ENCODE measurements at regions not wholly inside any gene's neighbourhood (a gene's known extent, or its start where the extent isn't known, plus 50 kb on each side); places are given as distances from the start of the nearest gene placed in this dataset.

DNA sequence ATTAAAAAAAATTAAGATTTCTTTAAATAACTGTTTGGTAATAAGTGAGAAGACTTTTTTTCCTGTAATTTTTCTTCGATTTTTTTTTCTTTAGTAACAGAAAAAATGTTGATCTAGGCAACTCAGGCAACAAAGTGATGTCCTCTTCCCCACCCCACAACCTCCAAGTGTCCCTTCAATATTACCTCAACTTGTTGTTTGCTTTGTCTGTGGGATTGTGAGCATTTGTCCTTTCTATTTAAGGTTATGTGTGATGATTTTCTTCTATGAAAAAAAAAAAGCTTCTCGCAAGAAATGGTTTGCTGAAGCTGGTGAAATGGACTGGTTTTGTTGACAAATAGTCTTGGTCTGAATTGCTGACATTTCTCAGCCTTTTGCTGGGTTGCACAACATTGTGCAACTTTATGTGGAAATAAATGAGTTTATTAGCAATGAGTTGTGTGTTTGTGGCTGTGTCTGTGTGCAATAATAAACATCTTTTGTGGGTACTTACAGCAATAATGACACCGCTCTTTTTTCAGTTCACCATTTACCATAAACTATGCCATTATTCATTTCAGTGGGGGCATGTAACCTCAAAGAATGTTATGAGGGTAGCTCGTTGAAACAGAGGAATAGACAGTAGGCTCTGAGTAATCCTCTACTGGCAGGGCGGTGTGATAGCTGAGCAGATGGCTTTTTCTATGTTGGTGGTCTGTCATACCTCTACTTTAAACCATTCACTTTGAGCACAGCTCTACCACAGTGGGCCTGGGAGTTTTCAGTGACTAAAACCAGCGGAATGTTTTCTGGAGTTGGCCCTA lies 218.4 kb downstream of the HLX start:
- TF ChIP-seq, protein P1, sequence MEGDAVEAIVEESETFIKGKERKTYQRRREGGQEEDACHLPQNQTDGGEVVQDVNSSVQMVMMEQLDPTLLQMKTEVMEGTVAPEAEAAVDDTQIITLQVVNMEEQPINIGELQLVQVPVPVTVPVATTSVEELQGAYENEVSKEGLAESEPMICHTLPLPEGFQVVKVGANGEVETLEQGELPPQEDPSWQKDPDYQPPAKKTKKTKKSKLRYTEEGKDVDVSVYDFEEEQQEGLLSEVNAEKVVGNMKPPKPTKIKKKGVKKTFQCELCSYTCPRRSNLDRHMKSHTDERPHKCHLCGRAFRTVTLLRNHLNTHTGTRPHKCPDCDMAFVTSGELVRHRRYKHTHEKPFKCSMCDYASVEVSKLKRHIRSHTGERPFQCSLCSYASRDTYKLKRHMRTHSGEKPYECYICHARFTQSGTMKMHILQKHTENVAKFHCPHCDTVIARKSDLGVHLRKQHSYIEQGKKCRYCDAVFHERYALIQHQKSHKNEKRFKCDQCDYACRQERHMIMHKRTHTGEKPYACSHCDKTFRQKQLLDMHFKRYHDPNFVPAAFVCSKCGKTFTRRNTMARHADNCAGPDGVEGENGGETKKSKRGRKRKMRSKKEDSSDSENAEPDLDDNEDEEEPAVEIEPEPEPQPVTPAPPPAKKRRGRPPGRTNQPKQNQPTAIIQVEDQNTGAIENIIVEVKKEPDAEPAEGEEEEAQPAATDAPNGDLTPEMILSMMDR (IDR thresholded peaks at IDR 0.05; ENCODE audit: insufficient read depth, low read depth, low read length) = no peak

DNA sequence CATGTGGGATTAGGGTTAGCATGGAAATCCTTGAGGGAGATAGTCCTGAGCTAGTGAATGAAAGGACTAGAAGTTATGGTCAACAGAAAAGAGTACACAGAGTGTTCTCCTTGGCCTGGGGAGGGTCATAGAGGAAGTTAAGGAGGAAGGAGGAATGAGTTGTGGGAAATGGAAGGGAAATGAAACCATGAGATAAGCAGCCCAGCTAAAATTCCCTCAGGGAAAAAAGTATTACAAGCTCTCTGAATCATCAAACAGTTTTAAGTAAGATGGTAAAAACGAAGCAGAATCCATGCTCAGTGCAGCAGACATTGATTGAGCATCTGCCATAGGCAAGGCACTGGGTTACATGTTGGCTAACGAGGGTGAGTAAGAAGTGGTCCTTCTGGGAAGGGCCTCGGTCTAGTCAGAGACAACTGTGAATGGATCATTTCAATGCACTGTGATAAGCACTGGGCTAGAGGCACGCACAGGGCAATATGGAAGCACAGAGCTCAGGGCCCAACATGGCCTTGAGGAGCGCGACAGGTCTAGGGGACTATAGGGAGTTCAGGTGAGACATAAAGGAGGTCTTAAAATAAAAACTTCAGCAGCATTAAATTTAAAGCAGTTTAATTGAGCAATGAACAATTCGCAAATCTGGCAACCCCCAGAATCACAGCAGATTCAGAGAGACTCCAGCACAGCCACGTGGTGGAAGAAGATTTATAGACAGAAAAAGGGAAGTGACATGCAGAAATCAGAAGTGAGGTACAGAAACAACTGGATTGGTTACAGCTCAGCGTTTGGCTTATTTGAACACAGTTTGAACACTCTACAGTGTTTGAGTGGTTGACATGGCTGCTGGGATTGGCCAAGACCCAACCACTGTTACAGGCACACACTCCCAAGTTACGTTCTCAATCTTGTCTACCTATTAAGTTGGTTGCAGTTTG lies 219.5 kb downstream of the HLX start:
- H3K27me3 ChIP-seq (ENCODE audit: control insufficient read depth, insufficient read depth, low read length) = no peaks in the 10 kb centered on the region

More for the DNA sequence above, 218.4 kb downstream of the HLX start:
- Histone ChIP-seq H3K36me3 (ENCODE audit: control insufficient read depth, insufficient read depth, low read length) (no peaks in the 10 kb centered on the region), H3K4me3 (ENCODE audit: low read depth, low read length) (no peak overlapping the region), H3K27me3 (ENCODE audit: control insufficient read depth, insufficient read depth, low read length) (no peaks in the 10 kb centered on the region)
- ChIA-PET POLR2A (interaction anchor here (0.6 to 1.0 kb wide), 5 partner anchors 10 to 322 kb away, joined by 3 to 4 read pairs (median 3); no protein-coding TSS in a partner anchor), CTCF (interaction anchor here (0.6 to 2.2 kb wide), 8 partner anchors 10 to 338 kb away, joined by 3 to 10 read pairs (median 4); no protein-coding TSS in a partner anchor)
- DNase-seq (ENCODE audit: low read depth) = peak; percentile 98

DNA sequence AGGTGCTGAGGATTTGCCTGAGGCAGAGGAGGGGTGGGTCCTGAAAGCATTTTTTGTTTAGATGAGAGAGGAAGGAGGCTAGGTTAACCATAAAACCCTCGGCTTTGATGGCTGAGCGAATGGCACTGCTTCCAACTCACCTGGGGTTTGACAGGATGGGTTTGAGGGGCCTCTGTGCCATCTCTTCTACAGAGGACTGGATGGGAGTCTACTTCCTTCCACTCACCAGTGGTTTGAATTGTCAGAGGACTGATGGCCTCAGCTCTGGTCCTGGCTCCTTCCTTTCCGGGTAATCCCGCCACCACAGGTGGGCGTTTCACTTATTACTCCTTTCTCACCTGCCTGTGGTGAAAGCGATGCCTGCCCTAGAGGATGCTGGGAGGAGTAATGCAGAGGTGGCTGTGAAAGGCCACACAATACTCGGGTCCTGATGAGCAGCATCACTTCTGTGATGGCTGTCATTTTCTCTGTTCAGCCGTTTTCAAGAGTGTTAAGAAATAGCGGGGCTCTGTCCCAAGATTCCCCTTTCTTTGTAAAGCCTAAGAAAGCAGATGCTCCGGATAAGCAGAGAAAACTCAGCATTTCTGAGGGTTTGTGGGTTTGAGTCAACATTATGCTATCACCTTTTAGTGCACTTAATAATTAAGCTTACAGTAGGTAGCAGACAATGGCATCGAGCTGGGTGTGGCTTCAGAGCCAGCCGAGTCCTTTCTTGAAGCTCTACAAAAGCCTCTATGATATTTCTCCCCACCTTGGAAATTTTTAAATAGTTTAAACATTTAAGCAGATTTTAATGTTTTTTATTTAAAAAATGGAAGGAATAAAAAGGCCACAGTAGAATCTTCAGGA lies 220.7 kb downstream of the HLX start:
- Histone ChIP-seq H3K4me3 (ENCODE audit: low read depth, low read length) (no peak overlapping the region), H3K27me3 (ENCODE audit: control insufficient read depth, insufficient read depth, low read length) (no peaks in the 10 kb centered on the region), H3K36me3 (ENCODE audit: control insufficient read depth, insufficient read depth, low read length) (no peaks in the 10 kb centered on the region)
- DNase-seq (ENCODE audit: low read depth) = no peak
- ChIA-PET CTCF (interaction anchor here (0.6 to 0.7 kb wide), 2 partner anchors 98 to 926 kb away, joined by 3 to 4 read pairs; no protein-coding TSS in a partner anchor), POLR2A (interaction anchor here (0.6 kb wide), 2 partner anchors 10 to 130 kb away, joined by 3 to 4 read pairs; no protein-coding TSS in a partner anchor)
- TF ChIP-seq, protein P1 (IDR thresholded peaks at IDR 0.05; ENCODE audit: insufficient read depth, low read depth, low read length) = no peak

More for the DNA sequence above, 219.5 kb downstream of the HLX start:
- ChIA-PET POLR2A (no interaction called here), CTCF (interaction anchor here (0.7 to 2.2 kb wide), 5 partner anchors 11 to 312 kb away, joined by 3 to 10 read pairs (median 4); no protein-coding TSS in a partner anchor)
- TF ChIP-seq, protein P1 (IDR thresholded peaks at IDR 0.05; ENCODE audit: insufficient read depth, low read depth, low read length) = no peak
- no peaks in the 10 kb centered on the region for H3K36me3 ChIP-seq (ENCODE audit: control insufficient read depth, insufficient read depth, low read length)
- no peak for DNase-seq (ENCODE audit: low read depth)
- H3K4me3 ChIP-seq (ENCODE audit: low read depth, low read length) = no peak overlapping the region

DNA sequence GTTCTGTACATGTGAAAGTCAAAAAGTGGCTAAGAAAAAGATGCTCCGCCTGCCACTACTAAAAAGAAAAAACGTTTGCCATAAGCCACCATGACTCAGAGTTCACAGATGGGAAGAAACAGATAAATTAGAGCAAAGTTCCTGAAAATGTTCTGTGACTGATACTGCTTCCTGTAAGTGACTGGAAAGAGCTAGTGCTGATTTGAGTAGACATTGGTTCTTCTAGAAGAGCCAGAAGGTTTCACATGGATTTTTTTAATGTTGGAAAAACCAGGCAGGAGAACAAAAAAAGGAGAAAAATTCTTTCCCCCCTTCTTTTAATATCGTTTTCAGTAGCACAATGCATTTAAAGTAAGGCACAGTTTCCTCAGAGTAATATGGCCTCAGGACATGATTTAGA lies 221.4 kb downstream of the HLX start:
- ChIA-PET CTCF (interaction anchor here (0.6 to 1.7 kb wide), 3 partner anchors 8 to 925 kb away, joined by 3 to 5 read pairs (median 4); no protein-coding TSS in a partner anchor), POLR2A (interaction anchor here (0.6 kb wide), 2 partner anchors 11 to 131 kb away, joined by 3 to 4 read pairs; no protein-coding TSS in a partner anchor)

More for the DNA sequence above, 221.4 kb downstream of the HLX start:
- peak; percentile 80 for DNase-seq (ENCODE audit: low read depth)
- TF ChIP-seq, protein P1 (IDR thresholded peaks at IDR 0.05; ENCODE audit: insufficient read depth, low read depth, low read length) = no peak
- H3K27me3 ChIP-seq (ENCODE audit: control insufficient read depth, insufficient read depth, low read length) = no peaks in the 10 kb centered on the region
- H3K4me3 ChIP-seq (ENCODE audit: low read depth, low read length) = no peak overlapping the region
- no peaks in the 10 kb centered on the region for H3K36me3 ChIP-seq (ENCODE audit: control insufficient read depth, insufficient read depth, low read length)

Measured in BJ (cell line).